ENCODE measurements at regions not wholly inside any gene's neighbourhood (a gene's known extent, or its start where the extent isn't known, plus 50 kb on each side); places are given as distances from the start of the nearest gene placed in this dataset.
"Not testable (repeated sequence)": the region's sequence is repeated elsewhere in the genome, so short reads cannot be mapped to it uniquely, and the experiment has no call there.

- Histone ChIP-seq H3K4me1 (ENCODE audit: control insufficient read depth, insufficient read depth, low read length) (no peaks in the 10 kb centered on the region), H3K4me3 (ENCODE audit: low read depth in 2 of 2, low read length in 2 of 2) (no peak overlapping the region), H3K36me3 (ENCODE audit: control insufficient read depth, insufficient read depth, low read length) (no peaks in the 10 kb centered on the region), H3K27me3 (ENCODE audit: control insufficient read depth, insufficient read depth, low read length) (no peaks in the 10 kb centered on the region), H3K9me3 (ENCODE audit: control insufficient read depth, insufficient read depth, low read depth, low read length) (no peaks in the 10 kb centered on the region), H3K27ac (ENCODE audit: low read length) (no peak overlapping the region)
- intact Hi-C loops (cut with micrococcal nuclease; ENCODE audit: unreplicated experiment) (no loop called here), in situ Hi-C loops (cut with HindIII; ENCODE audit: low pct_unique_long_range_greater_than_20kb, low sequenced_read_pairs) (no loop called here)
- TF ChIP-seq TCF7L2 (IDR thresholded peaks at IDR 0.05; ENCODE audit: low read depth, low read length) = no peak
- TF ChIP-seq REST (IDR thresholded peaks at IDR 0.05; ENCODE audit: insufficient read depth in 1 of 2, low read depth in 2 of 2, low read length in 1 of 2) = no peak
- no peak for TF ChIP-seq POLR2AphosphoS5 (IDR thresholded peaks at IDR 0.05; ENCODE audit: low read depth, low read length)
- TF ChIP-seq CTCF (IDR thresholded peaks at IDR 0.05) = no peak
- no peak for TF ChIP-seq SIN3A (IDR thresholded peaks at IDR 0.05; ENCODE audit: borderline replicate concordance, insufficient read depth, low read depth, low read length)
- BruUV-seq (replicated peaks) = no TSS peak
- DNase-seq (ENCODE audit: low read depth, low spot score) (no peak), ATAC-seq (no peak)
- CTCF ChIA-PET = no interaction called here
- POLR2A ChIA-PET = no interaction called here
Observed at GRCh38 chr3:35144011-35144410, 495.3 kb upstream of the ARPP21 start.

- H3K4me1 ChIP-seq (ENCODE audit: control insufficient read depth, insufficient read depth, low read length); H3K4me3 ChIP-seq (ENCODE audit: low read depth in 2 of 2, low read length in 2 of 2); in situ Hi-C loops (cut with HindIII; ENCODE audit: low pct_unique_long_range_greater_than_20kb, low sequenced_read_pairs); intact Hi-C loops (cut with micrococcal nuclease; ENCODE audit: unreplicated experiment); H3K9me3 ChIP-seq (ENCODE audit: control insufficient read depth, insufficient read depth, low read depth, low read length); H3K27ac ChIP-seq (ENCODE audit: low read length); ATAC-seq; POLR2A ChIA-PET; H3K27me3 ChIP-seq (ENCODE audit: control insufficient read depth, insufficient read depth, low read length); H3K36me3 ChIP-seq (ENCODE audit: control insufficient read depth, insufficient read depth, low read length); CTCF ChIA-PET; BruUV-seq (replicated peaks); DNase-seq (ENCODE audit: low read depth, low spot score): not testable (repeated sequence)
Observed at GRCh38 chr3:35146256-35147035, 492.9 kb upstream of the ARPP21 start.

- ChIA-PET CTCF (no interaction called here), POLR2A (no interaction called here)
- intact Hi-C loops (cut with micrococcal nuclease; ENCODE audit: unreplicated experiment) = no loop called here
- Histone ChIP-seq H3K4me1 (ENCODE audit: control insufficient read depth, insufficient read depth, low read length) (no peaks in the 10 kb centered on the region), H3K36me3 (ENCODE audit: control insufficient read depth, insufficient read depth, low read length) (no peaks in the 10 kb centered on the region), H3K27me3 (ENCODE audit: control insufficient read depth, insufficient read depth, low read length) (no peaks in the 10 kb centered on the region), H3K9me3 (ENCODE audit: control insufficient read depth, insufficient read depth, low read depth, low read length) (no peaks in the 10 kb centered on the region), H3K27ac (ENCODE audit: low read length) (no peak overlapping the region), H3K4me3 (ENCODE audit: low read depth in 2 of 2, low read length in 2 of 2) (no peak overlapping the region)
- BruUV-seq (replicated peaks) = no TSS peak
- in situ Hi-C loops (cut with HindIII; ENCODE audit: low pct_unique_long_range_greater_than_20kb, low sequenced_read_pairs) = no loop called here
- ATAC-seq = no peak
- TF ChIP-seq TCF7L2 (IDR thresholded peaks at IDR 0.05; ENCODE audit: low read depth, low read length) = no peak
- TF ChIP-seq POLR2AphosphoS5 (IDR thresholded peaks at IDR 0.05; ENCODE audit: low read depth, low read length) = no peak
- no peak for DNase-seq (ENCODE audit: low read depth, low spot score)
Observed at GRCh38 chr3:35183927-35184675, 455.2 kb upstream of the ARPP21 start.
